Retinal pigment epithelial cell (primary cell): ENCODE measurements at regions not wholly inside any gene's neighbourhood (a gene's known extent, or its start where the extent isn't known, plus 50 kb on each side); places are given as distances from the start of the nearest gene placed in this dataset.

Experiments
- DNase-seq: peaks from one replicate; pipeline ENCODE4 v3.0.0-alpha.2; 2010; ENCODE audit warnings: low read depth
- H3K4me3 ChIP-seq: 2 replicates; pipeline ENCODE4 v1.5.1; 2011; ENCODE audit warnings: mild to moderate bottlenecking, low read length, control low read depth, moderate library complexity
- CTCF ChIP-seq: conservative IDR thresholded peaks from 2 replicates; pipeline ENCODE4 v1.5.1; 2011; ENCODE audit warnings: low read depth, low read length, control low read depth, inconsistent platforms

DNA sequence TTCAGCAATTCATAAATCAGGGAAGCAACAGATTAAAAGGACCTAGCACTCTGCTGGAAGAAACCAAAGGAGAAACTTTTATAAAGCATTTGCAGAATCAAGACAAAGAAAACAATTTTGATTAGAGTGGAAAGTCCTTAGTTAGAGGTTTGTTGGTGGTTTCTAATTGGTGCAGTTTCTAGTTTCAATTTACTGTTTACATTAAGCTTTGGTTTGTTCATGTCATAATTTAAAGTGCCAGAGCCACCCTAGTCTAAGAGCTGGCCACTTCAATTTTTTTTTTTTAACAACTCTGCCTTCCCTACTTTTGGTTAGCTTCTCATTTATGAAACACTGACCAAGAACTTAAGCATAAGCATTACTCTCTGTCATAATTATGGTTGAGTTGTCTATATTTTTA is 1428.2 kb upstream of the GBE1 start:
- H3K4me3 ChIP-seq, result no peak overlapping the region
- DNase-seq, result no peak
- TF ChIP-seq CTCF, result no peak

GRCh38 chr3:83169473-83169872 is 1408.0 kb upstream of the GBE1 start:
- no peak for TF ChIP-seq CTCF
- no peak overlapping the region for H3K4me3 ChIP-seq
- DNase-seq, result no peak

DNA sequence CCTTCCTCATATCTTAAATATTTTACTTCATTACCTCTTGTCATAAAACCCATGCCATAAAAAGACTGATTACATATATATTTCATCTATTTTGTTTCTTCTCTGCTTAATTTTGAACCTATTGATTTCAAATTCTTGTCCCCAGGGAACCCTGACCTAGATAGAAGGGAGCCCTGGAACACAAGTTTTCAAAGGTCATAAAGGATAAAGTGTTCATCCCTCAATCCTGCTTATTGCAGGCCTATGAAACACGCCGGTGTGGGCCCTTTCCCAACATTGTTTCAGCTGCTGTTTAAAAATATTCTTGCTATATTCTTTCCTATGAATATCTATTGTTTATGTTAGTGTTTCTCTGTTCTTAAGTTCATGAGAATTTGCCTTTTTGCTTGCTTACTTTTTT is 1389.5 kb upstream of the GBE1 start:
- no peak overlapping the region for H3K4me3 ChIP-seq
- no peak for DNase-seq
- TF ChIP-seq CTCF, result no peak

DNA sequence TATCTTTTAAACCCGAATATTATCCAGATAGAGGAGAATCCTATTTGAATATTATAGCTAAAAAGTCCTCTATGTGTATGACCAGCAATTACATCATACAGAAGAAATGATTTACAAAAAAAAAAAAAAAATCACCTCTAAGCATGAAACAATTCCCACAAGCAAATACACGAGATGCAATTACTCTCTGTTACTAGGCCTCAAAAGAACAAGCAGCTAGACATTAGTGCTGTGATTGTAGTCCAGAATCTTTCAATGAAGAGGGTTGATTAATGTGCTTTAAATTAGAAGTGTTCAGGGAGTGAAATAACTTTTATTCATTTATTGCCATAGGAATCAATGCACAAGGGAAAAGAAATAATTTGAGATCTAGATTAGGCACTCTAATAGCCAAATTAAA is 1379.5 kb upstream of the GBE1 start:
- DNase-seq, result no peak
- no peak for TF ChIP-seq CTCF
- H3K4me3 ChIP-seq, result no peak overlapping the region

GRCh38 chr3:83131236-83131635 is 1369.8 kb upstream of the GBE1 start:
- DNase-seq, result no peak
- no peak for TF ChIP-seq CTCF
- H3K4me3 ChIP-seq, result no peak overlapping the region

DNA sequence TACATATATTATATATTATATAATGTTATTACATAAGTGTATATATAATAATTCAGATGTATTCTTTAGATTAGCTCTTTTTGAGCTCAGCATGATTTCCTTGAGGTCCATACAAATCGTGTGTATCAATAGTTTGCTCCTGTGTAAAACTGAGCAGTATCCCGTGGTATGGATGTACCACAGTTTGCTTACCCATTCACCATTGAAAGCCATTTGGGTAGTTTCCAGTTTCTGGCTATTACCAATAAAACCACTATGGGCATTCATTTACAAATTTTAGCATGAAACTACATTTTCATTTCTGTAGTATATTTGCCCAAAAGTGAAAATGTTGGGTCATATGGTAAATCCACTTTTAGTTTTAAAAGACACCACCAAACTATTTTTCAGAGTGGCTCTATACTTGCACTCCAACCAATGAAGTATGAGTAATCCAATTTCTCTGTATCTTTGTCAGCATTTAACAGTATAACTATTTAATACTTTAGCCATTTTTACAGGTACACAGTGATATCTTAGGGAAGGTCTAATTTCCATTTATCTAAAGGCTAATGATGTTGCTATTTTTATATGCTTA is 1361.4 kb upstream of the GBE1 start:
- TF ChIP-seq CTCF, result no peak
- no peak overlapping the region for H3K4me3 ChIP-seq
- no peak for DNase-seq

- H3K4me3 ChIP-seq, result no peak overlapping the region
- TF ChIP-seq CTCF, result no peak
- no peak for DNase-seq
Observed at GRCh38 chr3:83093222-83093572, 1331.8 kb upstream of the GBE1 start.
